ENCODE measurements at regions not wholly inside any gene's neighbourhood (a gene's known extent, or its start where the extent isn't known, plus 50 kb on each side); places are given as distances from the start of the nearest gene placed in this dataset.

- DNase-seq: no peak
- no peaks in the 10 kb centered on the region for H3K4me1 ChIP-seq
- ATAC-seq (ENCODE audit: low FRiP score in 2 of 2): no peak
- H3K9me3 ChIP-seq: no peaks in the 10 kb centered on the region
- no peak overlapping the region for H3K27ac ChIP-seq
- no peak overlapping the region for H3K4me3 ChIP-seq
- H3K36me3 ChIP-seq: no peaks in the 10 kb centered on the region
- no peaks in the 10 kb centered on the region for H3K27me3 ChIP-seq
- TF ChIP-seq POLR2AphosphoS5 (IDR thresholded peaks at IDR 0.05) (no peak), POLR2A (IDR thresholded peaks at IDR 0.05) (no peak), CTCF (IDR thresholded peaks at IDR 0.05) (no peak), EP300 (IDR thresholded peaks at IDR 0.05) (no peak)
- WGBS, 2 donors: 72 to 80% methylated on average over 3 of the region's 3 CpGs
Observed at GRCh38 chr2:19256121-19256601, 102.3 kb downstream of the OSR1 start.

GRCh38 chr2:19255481-19255880 lies 102.9 kb downstream of the OSR1 start:
- DNase-seq (no peak), ATAC-seq (ENCODE audit: low FRiP score in 2 of 2) (no peak)
- no peak for TF ChIP-seq CTCF (IDR thresholded peaks at IDR 0.05)
- no peak for TF ChIP-seq POLR2A (IDR thresholded peaks at IDR 0.05)
- TF ChIP-seq POLR2AphosphoS5 (IDR thresholded peaks at IDR 0.05): no peak
- H3K4me1 ChIP-seq: no peaks in the 10 kb centered on the region
- H3K36me3 ChIP-seq: no peaks in the 10 kb centered on the region
- H3K27ac ChIP-seq: no peak overlapping the region
- no peaks in the 10 kb centered on the region for H3K27me3 ChIP-seq
- no peak overlapping the region for H3K4me3 ChIP-seq
- H3K9me3 ChIP-seq: no peaks in the 10 kb centered on the region

GRCh38 chr2:19251554-19251953 lies 106.9 kb downstream of the OSR1 start:
- no peaks in the 10 kb centered on the region for H3K36me3 ChIP-seq
- ATAC-seq (ENCODE audit: low FRiP score in 2 of 2): no peak
- H3K27me3 ChIP-seq: no peaks in the 10 kb centered on the region
- DNase-seq: no peak
- 89 to 90% methylated on average over 4 of the region's 4 CpGs for WGBS, 2 donors
- H3K4me1 ChIP-seq: no peaks in the 10 kb centered on the region
- no peak overlapping the region for H3K27ac ChIP-seq
- no peak for TF ChIP-seq EP300 (IDR thresholded peaks at IDR 0.05)
- no peak for TF ChIP-seq POLR2AphosphoS5 (IDR thresholded peaks at IDR 0.05)
- TF ChIP-seq CTCF (IDR thresholded peaks at IDR 0.05): no peak
- no peak for TF ChIP-seq POLR2A (IDR thresholded peaks at IDR 0.05)
- H3K9me3 ChIP-seq: no peaks in the 10 kb centered on the region
- no peak overlapping the region for H3K4me3 ChIP-seq

GRCh38 chr2:19250906-19251305 lies 107.5 kb downstream of the OSR1 start:
- DNase-seq: no peak

More at GRCh38 chr2:19250906-19251305, 107.5 kb downstream of the OSR1 start:
- Histone ChIP-seq H3K4me3 (no peak overlapping the region), H3K36me3 (no peaks in the 10 kb centered on the region), H3K27ac (no peak overlapping the region), H3K9me3 (no peaks in the 10 kb centered on the region), H3K4me1 (no peaks in the 10 kb centered on the region), H3K27me3 (no peaks in the 10 kb centered on the region)
- no peak for TF ChIP-seq POLR2A (IDR thresholded peaks at IDR 0.05)
- TF ChIP-seq CTCF (IDR thresholded peaks at IDR 0.05): no peak
- TF ChIP-seq POLR2AphosphoS5 (IDR thresholded peaks at IDR 0.05): no peak
- TF ChIP-seq EP300 (IDR thresholded peaks at IDR 0.05): no peak
- no peak for ATAC-seq (ENCODE audit: low FRiP score in 2 of 2)
- 82 to 88% methylated on average over 2 of the region's 2 CpGs for WGBS, 2 donors

All from upper lobe of left lung (tissue), 6 donors.